Fibroblast of peridontal ligament (primary cell): ENCODE measurements at regions not wholly inside any gene's neighbourhood (a gene's known extent, or its start where the extent isn't known, plus 50 kb on each side); places are given as distances from the start of the nearest gene placed in this dataset.
"Not testable (repeated sequence)": the region's sequence is repeated elsewhere in the genome, so short reads cannot be mapped to it uniquely, and the experiment has no call there.

ENCODE experiments used
- DNase-seq: peaks from one replicate; pipeline ENCODE4 v3.0.0-alpha.2; 2010; ENCODE audit errors: extremely low read depth

DNA sequence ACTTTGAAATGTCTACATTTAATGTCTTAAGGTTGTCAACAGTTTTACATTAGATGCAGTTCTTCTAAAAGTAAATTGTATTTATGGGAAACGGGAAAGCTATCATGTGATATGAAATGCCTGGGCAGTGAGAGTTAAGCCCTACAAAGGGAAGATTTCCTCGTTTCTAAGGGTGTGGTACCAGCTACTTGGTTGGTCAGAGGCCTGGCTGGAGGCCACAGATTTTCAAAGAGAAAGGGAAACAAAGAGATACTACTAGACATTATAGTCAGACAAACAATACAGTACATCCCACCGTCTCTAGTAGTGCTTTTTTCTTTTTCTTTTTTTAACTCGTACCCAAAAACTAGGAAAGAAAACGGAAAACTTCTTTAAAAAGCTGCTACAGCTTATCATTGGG is 467.8 kb downstream of the PCDH7 start:
- DNase-seq = no peak

DNA sequence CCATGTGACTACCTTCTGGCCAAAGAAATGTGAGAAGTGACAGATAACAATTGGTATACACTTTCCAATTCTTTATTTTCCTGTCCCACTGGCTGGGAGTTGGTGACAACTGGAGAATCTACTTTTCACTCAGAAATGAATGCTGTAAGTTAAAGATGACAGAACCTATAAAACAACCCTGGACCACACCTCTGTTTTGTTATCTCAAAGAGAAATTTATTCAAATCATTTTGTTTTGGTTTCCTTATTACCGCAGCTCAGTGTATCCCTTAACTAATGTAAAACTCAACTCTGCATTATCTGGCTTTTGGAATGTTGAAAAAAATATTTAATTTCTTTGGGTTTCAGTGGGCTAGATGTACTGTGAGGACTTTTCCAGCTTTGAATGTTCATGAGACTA is 469.8 kb downstream of the PCDH7 start:
- no peak for DNase-seq

DNA sequence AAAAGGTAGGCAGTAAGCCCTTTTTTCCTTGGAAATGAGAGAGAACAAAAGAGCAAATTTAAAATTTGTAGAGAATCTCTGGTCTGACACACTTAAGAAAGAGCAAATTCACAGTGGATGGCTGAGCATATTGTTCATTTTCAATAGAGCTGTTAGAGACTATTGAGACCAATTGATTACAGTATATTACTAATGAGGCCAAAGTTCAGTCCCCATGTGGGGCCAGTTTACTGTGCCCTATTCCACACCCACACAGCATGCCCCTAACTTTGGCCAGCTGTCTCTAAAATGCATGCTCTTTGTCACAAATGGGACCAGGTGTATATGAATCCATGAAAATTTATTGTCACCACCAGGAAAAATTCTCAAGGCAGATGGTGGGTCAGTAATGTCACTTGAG is 470.5 kb downstream of the PCDH7 start:
- DNase-seq = no peak

DNA sequence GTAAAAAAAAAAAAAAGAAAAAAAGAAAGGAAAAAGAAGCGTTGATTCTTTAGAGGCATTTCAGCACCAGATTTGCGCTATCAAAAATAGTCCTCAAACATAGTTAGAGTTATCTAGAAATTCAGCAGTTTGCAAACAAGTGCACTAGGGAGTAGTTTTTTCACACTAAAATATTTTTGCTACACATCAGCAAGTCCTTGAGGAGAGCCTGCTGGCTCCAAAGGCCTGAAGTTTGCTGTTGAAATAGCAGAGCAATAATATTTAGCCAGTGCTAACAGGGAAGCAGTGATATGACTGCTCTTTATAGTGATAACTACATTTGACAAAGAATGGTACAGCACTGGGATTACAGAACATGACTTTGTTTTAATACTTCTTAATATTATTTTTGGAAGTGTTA is 472.2 kb downstream of the PCDH7 start:
- no peak for DNase-seq

DNA sequence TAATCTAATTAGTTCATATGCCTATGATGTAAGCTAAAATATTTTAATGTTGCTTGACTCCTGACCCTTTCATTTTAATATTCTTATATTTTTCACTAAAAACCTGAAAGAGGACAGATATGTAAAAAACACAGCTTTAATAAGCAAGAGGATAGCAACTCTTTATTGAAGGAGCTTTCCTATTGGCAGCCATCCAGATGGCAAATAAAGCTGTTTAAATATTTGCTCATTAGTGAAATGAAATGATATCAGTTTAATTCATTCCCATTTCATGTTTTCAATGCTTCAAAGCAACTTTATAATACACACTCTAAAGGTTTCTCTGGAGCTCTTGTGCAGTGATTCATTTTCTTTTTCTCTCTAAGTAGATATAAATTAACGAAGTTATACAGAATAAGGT is 473.4 kb downstream of the PCDH7 start:
- DNase-seq = no peak

DNA sequence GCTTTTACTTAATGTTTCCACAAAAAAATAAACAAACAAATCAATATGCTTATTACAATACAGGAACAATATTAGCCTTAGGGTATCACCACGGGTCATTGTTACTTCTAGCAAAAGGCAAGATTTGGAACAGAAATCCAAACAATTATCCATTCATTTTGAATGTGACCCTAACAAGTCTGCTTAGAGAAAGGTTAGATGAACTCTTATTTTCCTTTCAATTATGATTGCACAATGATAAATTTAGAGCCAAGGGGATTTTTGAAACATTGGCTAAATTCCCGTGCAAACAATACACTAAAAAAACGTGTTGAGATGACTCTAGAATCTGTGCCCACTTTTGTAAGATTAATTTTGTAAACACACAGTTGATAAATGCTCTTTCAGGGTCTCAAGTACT is 474.7 kb downstream of the PCDH7 start:
- no peak for DNase-seq

DNA sequence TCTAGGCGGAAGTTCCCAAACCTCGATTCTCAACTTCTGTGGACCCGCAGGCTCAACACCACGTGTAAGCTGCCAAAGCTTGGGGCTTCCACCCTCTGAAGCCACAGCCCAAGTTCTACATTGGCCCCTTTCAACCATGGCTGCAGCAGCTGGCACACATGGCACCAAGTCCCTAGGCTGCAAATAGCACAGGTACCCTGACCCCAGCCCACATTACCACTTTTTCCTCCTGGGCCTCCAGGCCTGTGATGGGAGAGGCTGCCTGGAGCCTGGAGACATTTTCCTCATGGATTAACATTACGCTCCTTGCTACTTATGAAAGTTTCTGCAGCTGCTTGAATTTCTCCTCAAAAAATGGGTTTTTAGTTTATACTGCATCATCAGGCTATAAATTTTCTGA is 479.5 kb downstream of the PCDH7 start:
- no peak for DNase-seq

DNA sequence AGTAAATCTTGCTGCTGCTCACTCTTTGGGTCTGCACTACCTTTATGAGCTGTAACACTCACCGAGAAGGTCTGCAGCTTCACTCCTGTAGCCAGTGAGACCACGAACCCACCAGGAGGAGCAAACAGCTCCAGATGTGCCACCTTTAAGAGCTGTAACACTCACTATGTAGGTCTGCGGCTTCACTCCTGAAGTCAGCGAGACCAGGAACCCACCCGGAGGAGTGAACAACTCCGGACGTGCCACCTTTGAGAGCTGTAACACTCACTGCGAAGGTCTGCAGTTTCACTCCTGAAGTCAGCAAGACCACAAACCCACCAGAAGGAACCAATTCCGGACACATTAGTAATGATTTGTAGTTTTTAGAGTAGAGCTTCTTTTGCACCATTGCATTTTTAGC is 481.9 kb downstream of the PCDH7 start:
- not testable (repeated sequence) for DNase-seq

DNA sequence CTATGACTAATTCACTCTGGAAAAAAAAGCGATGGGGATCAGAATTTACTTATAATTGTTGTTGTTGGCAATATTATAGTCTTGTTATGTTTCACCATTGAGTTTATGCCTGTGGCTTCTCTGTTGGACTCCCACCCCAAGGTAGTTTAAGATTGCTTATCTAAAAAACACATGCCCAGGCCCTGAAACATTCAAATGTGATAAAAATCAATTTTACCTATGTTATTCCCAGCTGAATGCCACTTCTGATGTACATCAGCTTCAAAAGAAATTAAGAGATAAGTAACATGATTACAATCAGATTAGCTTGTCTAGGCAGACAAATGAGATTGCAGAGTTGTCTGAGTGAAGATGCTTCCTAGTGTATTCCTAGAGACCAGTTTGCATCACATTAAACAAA is 484.7 kb downstream of the PCDH7 start:
- DNase-seq = no peak

DNA sequence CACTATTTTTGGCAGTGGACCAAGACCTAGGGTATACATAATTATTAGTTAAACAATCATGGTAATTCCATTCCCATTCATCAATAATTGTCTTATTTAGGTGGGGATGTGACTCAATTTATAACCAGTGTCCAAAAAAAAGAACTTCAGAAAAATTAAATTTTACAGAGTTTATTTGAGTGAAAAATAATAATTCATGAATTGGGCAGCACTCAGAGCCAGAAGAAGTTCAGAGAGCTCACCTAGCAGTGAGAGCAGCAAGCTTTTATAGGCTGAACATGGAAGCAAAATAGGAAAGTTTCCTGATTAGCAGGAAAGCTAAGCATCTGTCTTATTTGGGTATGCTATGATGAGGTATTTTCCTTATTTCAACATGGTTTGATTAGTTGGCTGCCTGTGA is 500.8 kb downstream of the PCDH7 start:
- no peak for DNase-seq

DNA sequence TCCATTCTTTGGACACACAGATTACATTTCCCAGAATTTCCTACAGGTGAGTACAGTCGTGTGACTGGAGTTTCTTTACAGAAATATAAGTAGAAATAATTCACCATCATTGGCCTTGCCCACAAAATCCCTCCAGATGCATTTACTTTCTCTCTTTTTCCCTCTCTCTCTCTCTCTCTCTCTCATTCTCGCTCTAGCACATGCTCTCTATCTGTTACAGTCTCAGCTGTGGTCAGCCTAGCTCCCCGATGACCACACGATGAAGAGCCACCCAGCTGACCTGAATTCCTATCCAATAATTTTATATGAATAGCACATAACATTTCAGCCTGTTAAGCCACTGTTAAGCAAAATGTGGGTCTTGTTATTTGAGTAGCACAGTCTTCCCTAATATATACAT is 507.9 kb downstream of the PCDH7 start:
- DNase-seq = no peak

DNA sequence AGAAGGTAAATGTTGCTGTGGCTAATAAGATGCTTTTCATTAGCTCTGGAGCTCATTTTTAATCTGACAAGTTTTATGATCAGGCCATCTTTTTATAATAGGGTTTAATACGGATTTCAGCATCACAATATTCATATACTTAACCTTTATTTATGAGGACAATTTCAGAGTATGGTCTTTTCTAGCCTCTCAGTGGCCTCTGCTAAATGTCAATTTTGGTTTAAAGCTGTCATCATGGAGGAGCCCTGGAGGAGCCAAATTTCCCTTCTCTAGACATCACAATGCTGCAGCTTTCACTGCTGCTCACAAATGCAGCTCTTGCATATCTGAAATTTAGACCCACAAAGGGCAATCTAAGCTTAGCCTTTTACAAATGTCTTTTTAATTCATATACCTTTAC is 510.4 kb downstream of the PCDH7 start:
- DNase-seq = no peak

DNA sequence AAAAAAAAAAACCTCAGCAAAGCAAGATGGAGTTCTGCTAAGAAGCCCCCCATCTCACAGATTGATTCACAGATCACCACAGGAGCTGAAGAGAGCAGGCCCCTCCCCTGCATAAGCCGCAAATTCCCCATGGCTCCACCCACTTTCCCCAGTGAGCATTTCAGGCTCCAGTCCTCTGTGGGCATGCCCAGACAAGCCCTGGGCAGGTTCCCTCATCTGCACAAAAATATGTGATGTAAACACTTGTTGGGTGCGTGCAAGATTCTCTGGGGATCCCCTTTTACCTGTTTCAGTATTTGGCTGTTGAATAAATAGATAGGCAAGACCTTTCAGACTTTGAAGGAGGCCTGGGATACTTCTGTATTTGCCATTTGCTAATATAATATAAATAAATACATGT is 514.3 kb downstream of the PCDH7 start:
- DNase-seq = no peak

DNA sequence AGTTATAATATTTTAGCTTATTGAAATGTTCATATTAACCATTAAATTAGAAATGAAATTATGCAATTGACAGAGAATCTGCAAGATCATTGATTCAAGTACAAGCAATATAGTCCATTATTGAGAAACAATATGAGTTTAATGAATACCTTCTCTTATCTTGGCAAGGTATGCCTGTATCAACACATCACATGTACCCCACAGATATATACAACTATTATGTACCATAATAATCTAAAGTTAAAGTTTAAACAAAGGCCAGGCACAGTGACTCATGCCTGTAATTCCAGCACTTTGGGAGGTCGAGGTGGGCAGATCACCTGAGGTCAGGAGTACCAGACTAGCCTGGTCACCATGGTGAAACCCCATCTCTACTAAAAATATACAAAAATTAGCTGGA is 514.7 kb downstream of the PCDH7 start:
- no peak for DNase-seq

DNA sequence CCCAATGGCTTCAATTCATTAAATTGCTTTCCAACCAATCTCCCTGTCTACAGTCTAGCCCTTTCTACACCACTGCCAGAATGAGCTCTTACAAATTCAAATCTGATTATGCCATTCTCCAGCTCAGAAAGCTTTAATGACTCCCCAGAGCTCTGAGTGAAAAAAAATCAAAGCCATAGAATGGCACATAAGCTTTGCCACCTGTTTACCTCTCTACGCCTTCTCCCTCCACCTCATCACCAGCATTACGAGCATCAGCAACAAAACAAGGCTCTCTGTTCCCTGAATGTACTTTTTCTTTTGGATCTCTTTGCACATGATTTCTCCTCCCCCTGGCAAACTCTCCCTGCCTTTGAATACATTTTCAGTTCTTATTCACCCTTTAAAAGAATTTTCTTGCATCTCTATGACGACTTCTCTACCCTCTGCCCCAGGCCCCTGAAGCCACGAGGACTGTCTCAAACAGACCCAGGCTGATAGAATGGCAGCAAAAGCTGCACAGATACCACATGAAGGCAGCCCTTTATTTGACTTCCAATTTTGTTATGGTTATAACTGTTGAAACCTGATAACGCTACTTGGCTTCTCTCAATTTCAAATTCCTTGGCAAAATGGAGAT is 516.0 kb downstream of the PCDH7 start:
- no peak for DNase-seq

DNA sequence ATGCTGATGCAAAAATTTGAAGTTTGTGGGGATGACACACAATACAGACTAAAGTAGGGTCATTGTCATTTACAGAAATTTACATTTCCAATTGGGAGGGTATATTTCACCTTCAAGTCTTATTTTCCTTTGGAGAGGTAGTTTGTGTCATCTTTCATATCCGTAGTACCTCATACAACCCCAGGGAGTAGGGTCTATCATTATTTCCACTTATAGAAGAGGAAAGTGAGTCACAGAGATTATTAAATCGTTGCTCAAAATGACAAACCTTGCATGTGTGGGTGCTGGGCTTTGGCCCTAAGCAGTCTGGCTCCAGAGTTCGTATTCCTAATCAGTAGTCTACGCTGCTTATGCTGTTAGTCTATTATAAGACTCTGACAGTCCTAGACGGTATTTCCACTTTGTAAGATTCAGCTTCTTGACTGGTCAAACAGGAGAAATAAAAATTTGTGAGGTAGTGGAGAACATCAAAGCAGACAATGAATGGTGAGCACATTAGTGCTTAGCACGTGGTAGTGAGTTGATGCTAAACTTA is 516.5 kb downstream of the PCDH7 start:
- no peak for DNase-seq

DNA sequence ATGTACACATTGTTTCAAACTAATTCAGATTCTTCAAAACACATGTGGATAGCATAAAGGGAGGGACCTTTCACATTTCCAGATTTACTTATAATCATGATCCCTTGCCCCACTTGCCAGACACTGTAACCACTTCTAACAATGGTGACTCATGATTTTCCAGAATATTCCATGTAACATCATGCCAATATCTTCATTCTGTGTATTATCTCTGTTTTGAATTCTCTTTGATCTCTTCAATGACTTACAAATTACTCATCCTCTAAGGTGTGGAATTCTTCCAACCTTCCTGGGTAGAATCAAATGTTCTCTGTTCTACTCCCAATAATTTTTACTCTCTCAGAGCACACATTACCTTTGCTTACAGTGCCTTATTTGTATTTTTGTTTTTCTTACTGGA is 517.1 kb downstream of the PCDH7 start:
- no peak for DNase-seq

DNA sequence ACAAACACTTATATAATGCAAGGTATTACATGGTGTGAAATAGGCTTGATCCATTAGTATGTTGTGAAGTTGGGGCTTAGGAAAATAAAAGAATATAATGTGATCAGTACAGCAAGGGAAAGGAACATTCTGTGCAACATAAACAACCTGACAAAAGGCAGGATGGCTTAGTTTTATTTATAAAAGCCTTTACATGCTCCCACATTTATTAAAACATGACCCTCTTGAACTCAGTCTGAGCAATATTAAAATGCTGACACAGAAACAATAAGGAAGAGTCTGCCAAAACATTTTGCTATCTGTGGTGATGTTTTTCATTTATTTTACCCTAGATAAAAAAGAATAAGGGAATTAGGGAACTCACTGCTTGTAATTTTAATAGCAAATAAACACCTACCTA is 519.7 kb downstream of the PCDH7 start:
- DNase-seq = no peak

DNA sequence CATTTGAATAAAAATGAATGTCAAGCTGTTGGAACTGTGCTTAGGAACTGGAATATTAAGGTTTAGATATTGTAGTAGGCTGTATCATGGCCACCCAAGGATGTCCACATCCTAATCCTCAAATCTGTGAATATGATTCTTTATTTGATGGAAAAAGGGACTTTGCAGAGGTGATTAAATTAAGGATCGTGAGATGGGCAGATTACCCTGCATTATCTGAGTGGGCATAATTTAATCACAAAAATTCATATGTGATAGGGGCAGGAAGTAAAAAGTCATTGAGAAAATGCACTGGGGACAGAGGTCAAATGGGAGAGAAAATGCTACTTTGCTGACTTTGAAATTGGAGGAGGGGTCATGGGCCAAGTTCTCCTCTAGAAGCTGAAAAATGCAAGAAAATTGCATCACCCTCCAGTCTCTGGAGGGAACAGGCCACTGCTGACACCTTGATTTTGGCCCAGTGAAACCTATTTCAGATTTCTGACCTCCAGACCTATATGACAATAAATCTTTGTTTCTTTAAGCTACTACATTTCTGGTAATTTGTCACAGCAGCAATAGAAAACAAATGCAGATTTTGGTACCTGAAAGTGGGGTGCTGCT is 521.4 kb downstream of the PCDH7 start:
- DNase-seq = no peak

DNA sequence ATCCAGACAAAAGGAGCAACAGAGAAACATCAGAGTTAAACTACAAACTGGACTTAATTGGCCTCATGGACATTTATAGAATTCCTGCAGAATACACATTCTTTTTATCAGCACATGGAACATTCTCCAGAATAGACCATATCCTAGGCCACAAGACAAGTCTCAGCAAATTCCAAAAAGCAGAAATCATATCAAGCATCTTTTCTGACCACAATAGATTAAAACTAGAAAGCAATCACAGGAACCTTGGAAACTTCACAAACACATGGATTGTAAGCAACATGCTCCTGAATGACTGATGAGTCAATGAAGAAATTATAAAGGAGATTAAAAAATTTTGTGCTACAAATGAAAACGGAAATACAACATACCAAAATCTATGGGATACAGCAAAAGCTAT is 526.7 kb downstream of the PCDH7 start:
- no peak for DNase-seq

DNA sequence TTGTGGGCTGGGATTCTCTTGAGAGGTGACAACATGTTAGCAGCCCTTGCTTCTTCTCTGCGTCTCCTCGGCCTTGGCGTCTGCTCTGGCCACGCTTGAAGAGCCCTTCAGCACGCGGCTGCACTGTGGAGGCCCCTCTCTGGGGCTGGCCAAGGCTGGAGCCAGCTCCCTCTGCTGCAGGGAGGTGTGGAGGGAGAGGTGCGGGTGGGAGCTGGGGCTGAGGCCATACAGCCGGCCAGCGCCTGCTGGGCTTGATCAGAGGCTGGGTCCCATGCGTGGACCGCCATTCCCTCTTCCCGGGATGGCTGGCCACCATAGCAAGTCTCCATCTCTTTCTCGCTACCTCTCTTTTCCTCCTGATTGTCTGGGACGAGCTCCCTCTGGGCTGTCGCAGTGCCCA is 539.0 kb downstream of the PCDH7 start:
- no peak for DNase-seq

DNA sequence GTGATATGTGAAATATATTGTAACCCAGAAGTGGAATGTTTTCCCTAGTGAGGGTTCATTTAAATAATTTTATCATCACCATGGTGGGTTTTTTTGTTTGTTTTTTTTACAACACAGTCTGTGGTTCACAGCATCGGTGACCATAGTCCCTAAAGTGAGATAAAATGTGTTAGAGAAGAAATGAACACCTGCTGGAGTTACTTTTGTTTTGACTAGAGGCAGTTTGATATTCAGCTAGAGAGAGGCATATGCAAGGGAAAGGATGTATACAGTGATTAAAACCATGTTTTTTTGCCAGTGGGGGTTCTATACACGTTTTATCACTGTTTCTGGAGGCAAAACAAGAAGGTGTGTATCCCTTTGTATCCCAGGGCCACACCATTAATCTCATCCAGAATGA is 541.5 kb downstream of the PCDH7 start:
- DNase-seq = no peak

DNA sequence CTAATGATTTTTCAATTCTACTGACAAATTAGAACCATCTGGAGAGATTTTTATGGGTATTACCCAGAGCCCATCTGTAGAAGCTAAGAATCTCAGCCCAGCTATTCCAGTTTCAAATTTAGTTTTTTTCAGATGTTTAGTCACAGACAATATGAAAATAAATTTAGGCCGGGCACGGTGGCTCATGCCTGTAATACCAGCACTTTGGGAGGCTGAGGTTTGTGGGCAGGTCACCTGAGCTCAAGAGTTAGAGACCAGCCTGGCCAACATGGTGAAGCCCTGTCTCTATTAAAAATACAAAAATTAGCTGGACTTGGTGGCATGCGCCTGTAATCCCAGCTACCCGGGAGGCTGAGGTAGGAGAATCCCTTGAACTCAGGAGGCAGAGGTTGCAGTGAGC is 545.9 kb downstream of the PCDH7 start:
- not testable (repeated sequence) for DNase-seq
